Mesenteric fat pad (tissue), 1 donor: ENCODE measurements at regions not wholly inside any gene's neighbourhood (a gene's known extent, or its start where the extent isn't known, plus 50 kb on each side); places are given as distances from the start of the nearest gene placed in this dataset.
"Not testable (repeated sequence)": the region's sequence is repeated elsewhere in the genome, so short reads cannot be mapped to it uniquely, and the experiment has no call there.

Experiments
- DNase-seq: peaks from one replicate; pipeline ENCODE4 v3.0.0-alpha.2; 2020; ENCODE audit warnings: low spot score
- donor health status: DM: yes; HTN: yes; CAD: no.

DNA sequence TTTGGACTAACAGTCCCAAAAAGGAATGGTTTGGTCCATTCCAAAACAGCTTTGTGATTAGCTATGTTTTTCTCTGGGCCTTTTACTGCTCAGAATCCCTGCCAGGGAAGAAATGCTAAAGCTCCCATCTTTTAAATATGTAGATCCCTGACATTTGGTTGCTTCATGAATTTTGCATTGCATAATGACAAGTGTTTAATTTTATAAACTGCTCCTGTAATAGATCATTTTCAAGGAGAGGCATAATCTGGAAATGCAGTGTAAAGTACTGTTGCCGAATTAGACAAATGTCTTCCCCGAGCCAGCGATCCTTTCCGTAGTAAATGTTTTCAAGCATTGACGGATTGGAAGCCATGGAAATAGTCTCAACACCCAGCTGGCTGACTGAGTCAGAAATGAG lies 291.3 kb upstream of the PRKD1 start:
- DNase-seq = no peak

DNA sequence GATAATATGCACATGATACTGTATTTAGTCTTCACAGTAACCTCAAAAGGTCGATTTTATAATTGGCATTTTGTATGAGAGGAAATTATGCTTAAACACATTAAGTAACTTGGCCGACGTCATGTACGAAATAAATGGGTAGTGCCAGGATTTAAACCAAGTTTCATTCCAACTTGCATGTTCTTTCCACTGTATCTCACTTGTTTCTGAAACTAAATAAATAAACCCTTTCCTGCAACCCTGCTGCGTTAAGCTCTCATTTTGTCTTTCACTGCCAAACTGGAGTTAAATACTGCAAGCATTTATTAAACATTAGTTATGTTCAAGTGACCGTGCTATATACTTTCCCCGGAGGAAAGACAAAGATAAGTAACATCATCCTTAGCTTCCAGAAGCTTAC lies 293.9 kb upstream of the PRKD1 start:
- DNase-seq = no peak

DNA sequence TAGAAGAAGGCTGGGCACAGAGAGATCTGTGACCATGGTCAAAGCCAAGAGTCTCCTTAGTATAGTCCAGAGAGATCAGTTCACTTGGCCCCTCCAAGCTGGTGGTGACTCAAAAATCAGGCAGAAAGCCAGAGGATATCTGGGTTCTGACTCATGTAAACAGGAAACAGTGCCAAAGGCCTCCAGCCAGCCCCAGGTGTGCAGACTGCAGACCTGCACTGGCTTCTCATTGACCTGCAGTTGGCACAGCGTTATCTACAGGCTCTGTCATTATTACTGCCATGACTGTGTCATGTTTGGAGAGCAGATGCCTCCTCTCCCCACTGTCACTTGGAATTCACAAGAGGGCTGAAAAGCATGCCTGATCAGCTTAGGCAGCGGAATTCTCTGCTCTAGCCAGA lies 295.7 kb upstream of the PRKD1 start:
- DNase-seq = no peak

DNA sequence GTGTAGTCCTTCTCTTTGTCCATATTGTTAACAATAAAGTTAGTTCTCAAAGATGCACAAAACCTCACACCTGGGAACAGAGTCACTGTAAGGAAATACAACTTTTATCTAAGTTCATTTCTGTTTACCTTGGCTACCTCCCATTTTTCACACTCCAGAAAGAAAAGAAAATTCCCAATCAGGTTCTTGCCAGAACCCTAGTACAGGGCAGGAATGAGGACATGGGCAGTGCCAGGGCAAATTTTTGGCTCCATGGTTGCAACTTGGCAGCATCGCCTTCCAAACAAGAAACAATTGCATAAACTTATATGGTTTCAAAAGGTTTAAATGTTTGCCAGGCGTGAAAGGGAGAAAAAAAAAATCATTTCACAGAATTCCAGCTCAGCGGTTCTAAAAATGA lies 296.3 kb upstream of the PRKD1 start:
- no peak for DNase-seq

DNA sequence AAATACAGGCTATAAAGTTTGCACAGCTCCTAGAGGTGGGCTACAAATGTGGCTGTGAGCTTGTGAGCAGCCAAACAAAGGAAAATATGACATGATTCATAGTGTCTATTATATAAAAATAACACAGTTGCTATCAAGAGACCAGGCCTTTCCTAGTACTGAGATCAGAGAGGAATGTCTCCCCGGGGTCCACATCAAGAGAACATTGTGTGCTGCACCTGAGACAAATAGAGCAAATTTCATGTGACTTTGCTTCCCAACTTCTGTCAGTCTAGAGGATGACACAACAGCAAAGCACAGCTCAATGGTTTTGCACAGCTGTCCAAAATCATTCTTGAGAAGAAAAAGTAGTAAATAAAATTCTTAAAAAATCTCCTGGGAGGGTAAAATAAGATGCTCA lies 297.5 kb upstream of the PRKD1 start:
- DNase-seq = no peak

DNA sequence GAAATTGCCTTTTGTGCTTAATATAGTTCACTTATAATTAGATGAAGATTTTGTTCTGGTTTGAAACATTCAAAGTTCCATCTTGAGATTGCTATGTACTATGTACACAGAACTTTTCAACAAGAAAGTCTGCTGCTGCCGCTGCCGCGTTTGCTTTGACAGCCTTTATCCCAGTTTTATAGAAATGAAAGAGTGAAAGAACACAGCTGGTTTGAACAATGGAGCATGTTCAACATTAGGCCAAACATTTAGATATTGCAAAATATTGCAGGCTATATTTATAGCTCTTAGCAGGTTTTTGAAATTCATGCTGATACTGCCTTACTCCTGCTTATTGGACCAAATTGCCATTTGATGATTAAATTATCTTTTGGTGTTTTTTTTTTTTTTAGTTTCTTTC lies 299.8 kb upstream of the PRKD1 start:
- no peak for DNase-seq

DNA sequence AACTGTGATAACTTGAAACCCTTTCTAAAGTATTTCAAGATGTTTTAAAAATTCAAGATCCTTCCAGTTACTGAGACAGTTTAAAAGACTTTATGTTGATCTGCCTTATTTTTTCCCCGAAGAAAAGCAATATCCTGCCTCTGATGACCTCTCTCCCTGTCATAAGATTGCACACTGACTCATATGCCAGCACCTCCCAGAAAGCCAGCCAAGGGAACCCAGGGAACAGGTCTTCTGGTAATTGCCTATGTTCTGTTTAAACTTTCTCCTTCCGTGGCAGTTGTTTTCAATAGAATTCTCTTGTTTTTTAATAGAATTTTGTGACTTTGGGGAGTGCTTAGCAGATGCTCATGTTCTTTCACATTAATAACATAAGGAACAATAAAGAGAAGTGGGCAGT lies 300.2 kb upstream of the PRKD1 start:
- DNase-seq = no peak

DNA sequence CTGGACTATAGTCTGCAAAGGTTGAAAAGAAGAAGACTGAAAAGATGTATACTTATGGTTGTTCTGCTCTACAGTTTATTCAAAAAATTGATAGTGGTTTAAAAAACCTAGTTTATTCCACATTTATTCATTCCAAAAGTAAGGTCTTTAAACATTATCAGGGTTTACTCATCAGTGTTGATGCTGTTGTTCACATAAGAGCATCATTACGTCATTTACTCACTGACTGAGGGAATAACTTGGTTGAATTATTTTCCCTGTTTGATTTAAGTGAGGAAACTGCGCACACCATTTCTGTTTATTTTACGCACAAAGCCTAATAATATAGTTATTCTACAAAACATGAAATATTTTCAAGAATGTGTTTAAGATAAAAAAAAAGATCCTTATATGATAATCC lies 303.1 kb upstream of the PRKD1 start:
- no peak for DNase-seq

DNA sequence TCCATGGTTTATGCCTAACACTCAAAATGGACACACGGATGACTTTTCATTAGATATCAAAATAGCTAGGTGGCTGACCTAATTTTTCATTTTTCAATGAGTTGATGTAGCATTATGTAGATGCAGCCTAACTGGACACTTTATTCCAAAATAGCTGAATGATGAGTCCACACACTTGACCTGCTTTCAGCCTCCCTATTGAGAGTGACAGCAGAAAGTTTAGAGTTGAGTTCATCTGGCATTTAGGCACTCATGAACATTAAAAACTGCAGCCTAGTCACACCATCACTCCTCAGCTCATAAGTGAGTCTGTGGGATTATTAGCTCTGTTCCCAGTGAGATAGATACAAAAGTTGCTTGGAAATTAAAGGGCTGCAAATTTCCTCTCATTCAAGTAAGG lies 307.3 kb upstream of the PRKD1 start:
- no peak for DNase-seq

DNA sequence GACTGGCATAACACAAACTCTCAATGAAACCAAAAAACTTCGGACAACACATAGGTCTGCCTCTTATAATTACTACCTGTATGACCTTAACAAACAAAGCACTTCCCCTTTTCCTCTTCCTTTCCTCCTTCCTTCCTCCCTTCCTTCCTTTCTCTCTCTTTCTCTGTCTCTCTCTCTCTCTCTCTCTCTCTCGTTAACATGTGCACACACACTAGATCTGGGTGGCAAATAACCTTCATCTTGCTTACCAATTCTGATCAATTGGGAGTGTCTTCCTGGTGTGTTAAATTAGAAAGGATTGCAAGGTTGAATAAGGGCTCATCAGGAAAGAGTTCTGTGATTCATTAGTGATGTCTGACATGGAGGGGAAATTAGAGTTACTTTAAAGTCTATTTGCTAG lies 307.8 kb upstream of the PRKD1 start:
- DNase-seq = no peak

DNA sequence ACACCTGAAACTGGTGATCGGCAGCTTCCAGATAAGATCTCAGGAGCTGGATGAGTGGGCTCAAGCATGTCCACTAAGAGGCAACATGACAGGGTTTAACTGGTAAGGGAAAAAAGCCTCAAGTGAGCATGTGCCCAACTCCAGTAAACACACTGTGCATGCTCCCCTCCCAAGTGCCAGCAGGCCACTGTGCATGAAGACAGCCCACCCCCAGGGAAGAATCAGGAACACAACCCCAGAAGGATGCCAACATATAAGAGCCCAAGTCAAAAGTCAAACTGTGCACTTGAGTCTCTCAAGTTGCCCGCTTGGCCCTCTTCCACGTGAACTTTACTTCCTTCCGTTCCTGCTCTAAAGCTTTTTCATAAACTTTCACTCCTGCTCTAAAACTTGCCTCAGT lies 311.3 kb upstream of the PRKD1 start:
- DNase-seq = no peak

DNA sequence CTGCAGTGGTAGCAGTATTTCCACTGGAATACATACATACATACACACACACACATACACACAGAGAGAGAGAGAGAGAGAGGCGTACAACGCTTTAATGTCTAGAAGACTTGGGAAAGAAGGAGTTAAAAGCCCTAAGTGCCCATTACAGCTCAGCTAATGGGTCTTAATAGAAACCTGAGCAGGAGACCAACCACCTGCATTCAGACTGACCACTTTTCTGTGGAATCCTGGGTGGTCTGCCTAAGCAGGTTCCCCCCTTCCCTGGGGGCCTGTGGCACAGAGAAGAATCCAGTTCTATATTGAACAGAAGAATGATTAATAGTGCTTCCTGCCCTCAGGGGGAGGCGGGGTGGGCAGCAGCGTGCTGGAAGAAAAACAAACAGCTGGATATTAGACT lies 312.4 kb upstream of the PRKD1 start:
- no peak for DNase-seq

DNA sequence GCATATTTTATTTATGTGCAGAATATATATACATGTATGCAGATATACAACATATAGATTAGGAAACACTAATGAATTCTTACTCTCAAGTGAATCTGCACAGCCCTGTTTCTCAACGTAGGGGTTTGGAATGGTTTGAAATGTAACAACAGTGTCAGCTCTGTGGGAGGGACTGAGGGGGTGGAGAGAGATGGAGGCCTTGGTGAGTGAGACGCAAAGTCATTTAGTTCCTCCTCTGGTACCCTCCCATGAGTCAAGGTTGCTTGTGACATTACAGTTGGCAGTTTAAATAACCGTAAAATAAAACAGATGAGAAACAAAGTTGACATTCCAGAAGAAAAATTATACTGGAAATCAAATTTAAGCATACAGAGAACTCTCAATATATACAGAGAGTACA lies 313.0 kb upstream of the PRKD1 start:
- no peak for DNase-seq

DNA sequence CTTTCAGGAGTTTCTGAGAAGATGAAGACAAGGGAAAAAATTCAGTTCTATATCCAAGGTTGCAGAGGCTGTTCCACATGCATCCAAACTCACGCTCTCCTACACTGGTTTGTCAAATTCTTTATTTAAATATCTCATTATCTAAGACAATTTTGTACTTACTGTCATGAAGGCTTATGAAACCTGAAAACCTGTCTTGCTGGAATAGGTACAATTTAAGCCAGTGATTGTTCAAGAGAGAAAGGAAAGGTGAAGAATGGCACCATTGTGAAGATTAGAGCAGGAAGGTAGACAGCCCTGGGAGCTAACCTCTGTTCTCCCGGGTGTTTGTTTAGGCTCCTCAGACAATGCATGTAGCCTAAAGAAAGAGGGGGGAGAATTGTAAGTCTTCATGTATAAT lies 315.1 kb upstream of the PRKD1 start:
- no peak for DNase-seq

DNA sequence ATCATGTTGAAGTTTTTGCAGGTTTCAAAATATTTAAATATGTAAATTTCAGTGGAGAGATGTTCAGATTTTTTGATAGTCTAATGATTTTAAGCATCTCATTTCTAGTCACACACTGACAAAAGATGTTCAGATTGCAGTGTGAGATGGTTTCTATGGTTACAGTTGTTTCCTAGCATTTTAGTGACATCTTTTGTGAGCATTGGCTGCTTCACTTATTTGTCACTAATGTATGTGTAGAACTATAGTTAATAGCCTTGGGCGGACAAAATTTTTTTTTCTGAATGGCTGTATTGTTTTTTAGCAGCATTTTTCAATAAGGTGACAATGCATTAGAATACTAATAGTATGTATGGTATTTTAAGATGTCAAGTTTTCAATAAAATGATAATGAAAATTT lies 315.6 kb upstream of the PRKD1 start:
- DNase-seq = no peak

DNA sequence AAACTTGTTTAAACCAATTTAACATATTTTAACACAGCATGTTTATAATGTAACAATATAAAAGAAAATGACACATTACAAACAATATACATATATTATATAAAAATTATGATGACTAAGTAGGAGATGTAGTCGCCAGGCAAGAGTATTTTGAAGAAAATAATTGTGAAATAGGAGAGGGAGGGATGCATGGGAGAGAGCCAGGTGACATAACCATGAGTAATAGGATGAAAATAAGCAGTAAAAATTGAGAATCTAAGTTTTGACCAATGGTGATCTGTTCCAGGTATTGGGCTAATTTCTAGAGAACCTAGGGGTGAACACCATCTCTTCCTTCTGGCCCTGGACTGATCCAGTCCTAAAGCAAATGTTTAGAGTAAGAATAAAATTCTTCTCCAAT lies 315.2 kb upstream of the G2E3 start:
- no peak for DNase-seq

DNA sequence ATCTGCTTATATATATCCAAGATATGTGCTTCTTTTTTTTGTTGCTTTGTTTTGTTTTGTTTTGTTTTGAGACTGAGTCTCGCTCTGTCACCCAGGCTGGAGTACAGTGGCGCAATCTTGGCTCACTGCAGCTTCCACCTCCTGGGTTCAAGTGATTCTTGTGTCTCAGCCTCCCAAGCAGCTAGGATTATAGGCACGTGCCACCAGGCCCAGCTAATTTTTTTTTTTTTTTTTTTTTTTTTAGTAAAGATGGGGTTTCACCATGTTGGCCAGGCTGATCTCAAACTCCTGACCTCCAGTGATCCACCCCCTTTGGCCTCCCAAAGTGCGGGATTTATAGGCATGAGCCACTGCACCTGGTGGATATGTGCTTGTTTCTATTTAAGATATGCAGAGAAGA lies 314.6 kb upstream of the G2E3 start:
- DNase-seq = not testable (repeated sequence)

DNA sequence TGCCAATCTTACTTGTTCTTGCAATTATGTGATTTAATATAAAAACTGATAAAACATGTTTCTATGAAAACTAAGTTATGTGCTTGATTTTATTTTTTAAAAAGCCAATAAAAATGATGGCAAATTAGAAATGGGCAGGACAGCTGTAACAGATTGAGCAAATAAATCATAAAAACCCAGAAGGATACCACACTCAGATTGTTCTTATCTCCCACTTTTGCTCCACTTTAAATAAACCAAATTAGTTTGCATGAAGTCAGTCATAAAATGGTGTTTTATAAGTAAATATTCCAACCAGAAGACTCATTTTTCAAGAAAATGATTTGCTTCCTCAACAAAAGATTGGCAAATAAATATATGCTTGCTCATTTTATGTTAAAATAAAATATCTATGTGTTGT lies 307.9 kb upstream of the G2E3 start:
- DNase-seq = no peak

DNA sequence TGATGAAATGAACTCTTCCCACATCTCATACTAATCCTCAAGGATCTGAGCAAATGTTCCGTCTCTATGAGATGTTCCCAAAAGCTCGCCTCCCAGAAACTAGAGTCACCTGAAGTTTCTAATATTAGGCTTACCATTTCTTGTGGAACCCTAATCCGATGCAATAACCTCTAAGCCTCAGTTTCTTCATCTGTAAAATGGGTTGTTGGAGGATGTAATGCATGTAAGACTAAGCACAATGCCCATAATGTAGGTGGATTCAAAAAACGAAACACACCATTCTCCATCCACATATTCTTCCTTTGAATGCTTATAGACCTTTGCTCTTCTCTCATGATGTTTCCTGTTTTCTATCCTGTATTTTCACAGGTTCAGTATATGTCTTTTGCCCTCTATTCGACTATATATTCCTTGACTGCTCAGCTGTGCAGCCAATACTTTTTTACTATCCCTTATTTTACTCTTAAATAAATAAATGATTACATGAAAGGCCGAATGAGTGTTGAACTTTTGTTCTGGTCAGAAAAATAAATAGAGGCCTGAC lies 307.3 kb upstream of the G2E3 start:
- DNase-seq = no peak

DNA sequence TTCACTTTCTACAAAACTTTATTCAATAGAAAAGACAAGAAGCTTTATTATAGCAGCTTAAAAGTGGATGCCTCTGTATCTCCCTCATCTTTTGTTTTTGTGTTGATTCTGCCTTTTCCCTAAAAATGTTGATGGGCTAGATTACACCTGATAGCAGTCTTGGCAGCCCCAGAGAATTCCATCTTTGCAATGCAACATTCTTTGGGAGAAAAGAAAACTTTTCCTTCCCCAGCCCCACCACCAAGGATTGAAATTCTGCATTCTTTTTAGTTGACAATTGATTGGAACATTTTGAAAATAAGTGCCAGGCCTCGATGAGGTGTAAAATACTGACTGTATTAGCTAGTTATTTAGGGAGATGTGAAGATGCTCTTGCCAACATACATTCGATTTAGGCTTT lies 306.8 kb upstream of the G2E3 start:
- no peak for DNase-seq

DNA sequence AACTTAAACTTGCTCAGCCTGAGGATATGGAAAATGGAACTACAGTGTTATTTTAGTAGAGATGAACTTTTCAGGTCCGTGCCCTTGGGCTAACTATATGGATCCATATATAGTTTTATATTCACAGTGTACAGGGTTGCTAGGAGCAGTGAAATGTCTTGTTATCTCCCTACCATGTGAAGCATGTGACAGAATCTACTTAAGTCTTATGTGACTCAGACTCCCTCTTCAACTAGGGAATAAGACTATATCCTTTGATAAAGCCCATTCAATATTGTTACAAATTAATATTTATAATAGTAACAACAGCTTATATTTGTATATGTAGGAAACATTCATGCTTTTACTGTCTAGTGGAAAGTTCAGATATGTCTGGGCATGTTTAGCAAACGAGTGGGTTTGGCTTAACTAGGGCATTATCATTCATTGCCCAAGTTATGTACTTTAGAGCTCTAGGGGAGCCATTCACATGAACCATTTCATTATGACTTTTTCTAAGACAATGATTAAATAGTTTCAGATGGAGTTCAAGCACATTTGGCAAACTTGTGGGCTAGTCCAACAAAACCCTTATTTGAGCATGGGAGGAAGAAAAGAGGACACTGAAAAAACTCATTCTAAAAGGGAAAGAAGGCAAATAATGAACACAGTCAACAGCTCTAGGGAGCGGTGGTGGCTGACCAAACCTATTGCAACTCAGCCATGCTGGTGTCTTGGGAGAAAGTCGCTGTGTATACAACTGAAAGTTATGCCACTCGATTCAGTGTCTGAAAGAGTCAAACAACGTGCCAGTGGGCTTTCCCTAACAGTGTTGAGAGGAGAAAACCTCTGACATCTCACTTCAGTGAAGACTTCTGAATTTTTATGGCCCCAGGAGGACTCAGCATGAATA lies 305.9 kb upstream of the G2E3 start:
- DNase-seq = no peak

DNA sequence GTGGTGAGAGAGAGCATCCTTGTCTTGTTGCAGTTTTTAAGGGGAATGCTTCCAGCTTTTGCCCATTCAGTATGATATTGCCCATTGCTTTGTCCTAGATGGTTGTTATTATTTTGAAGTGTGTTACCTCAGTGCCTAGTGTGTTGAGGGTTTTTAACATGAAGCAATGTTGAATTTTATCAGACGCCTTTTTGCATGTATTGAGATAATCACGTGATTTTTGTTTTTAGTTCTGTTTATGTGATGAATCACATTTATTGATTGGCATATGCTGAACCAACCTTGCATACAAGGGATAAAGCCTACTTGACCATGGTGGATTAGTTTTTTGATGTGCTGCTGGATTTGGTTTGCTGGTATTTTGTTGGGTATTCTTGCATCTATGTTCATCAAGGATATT lies 302.3 kb upstream of the G2E3 start:
- DNase-seq = no peak

DNA sequence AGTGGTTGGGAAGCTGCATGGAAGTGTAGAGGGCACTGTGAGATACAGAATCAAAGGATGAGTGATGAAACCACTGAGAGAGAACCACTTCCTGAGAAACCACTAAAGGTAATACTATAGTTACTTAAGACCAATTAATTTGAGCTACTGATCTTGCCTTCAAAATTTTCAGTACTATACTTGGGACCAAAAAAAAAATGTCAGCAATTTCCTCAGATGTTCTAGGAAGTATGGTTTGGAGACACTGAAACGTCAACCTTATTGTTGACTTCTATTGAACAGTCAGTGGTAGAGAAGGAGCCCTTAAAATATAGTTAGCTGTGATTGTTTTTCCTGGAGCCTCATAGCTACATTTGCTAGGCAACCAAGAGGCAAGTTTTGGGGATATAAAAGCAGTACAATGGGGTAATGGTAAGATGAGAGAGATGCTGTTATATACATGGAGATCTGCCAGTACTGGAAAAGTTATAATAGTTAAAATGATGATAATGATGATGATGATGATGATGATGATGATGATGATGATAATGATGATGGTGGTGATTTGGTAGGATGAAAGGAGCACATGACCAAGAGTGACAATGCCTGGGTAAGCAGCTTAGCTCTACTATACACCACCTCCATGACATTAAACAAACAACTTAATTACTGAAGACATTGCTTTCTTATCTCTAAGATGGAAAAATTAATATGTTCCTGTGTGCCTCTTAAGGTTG lies 300.9 kb upstream of the G2E3 start:
- no peak for DNase-seq
